RWPE1 (cell line): ENCODE measurements at regions not wholly inside any gene's neighbourhood (a gene's known extent, or its start where the extent isn't known, plus 50 kb on each side); places are given as distances from the start of the nearest gene placed in this dataset.
"Not testable (repeated sequence)": the region's sequence is repeated elsewhere in the genome, so short reads cannot be mapped to it uniquely, and the experiment has no call there.

Experiments used
- CTCF ChIA-PET: fragments of 350-600 bp; sonication (Branson Sonifier 250); formaldehyde crosslinking; extraction: SDS; loops from one replicate; lab custom pipeline; 2021; lab: Yijun Ruan, JAX
- POLR2A ChIA-PET: fragments of 400-600 bp; formaldehyde crosslinking; extraction: SDS; loops from one replicate; lab custom pipeline; 2020; ENCODE audit warnings: antibody characterized with exemption; ENCODE audit not compliant: low non-redundant PET; lab: Yijun Ruan, JAX
- DNase-seq: peaks from one replicate; pipeline ENCODE4 v3.0.0; 2012; ENCODE audit warnings: low spot score
- H3K27ac ChIP-seq: fragments of 450-650 bp; 2 replicates; pipeline ENCODE4 v1.5.1; 2017
- CTCF ChIP-seq: fragments of 450-650 bp; conservative IDR thresholded peaks from 2 replicates; pipeline ENCODE4 v1.5.1; 2017; ENCODE audit warnings: low read depth, mild to moderate bottlenecking

GRCh38 chr5:159581502-159582249 is 251.4 kb upstream of the IL12B start:
- peak; percentile 93 for DNase-seq
- ChIA-PET CTCF (interaction anchor here (0.6 to 1.6 kb wide), 7 partner anchors 10 to 406 kb away, joined by 3 to 8 read pairs (median 3); no protein-coding TSS in a partner anchor), POLR2A (no interaction called here)
- no peak overlapping the region for H3K27ac ChIP-seq
- no peak for TF ChIP-seq CTCF

DNA sequence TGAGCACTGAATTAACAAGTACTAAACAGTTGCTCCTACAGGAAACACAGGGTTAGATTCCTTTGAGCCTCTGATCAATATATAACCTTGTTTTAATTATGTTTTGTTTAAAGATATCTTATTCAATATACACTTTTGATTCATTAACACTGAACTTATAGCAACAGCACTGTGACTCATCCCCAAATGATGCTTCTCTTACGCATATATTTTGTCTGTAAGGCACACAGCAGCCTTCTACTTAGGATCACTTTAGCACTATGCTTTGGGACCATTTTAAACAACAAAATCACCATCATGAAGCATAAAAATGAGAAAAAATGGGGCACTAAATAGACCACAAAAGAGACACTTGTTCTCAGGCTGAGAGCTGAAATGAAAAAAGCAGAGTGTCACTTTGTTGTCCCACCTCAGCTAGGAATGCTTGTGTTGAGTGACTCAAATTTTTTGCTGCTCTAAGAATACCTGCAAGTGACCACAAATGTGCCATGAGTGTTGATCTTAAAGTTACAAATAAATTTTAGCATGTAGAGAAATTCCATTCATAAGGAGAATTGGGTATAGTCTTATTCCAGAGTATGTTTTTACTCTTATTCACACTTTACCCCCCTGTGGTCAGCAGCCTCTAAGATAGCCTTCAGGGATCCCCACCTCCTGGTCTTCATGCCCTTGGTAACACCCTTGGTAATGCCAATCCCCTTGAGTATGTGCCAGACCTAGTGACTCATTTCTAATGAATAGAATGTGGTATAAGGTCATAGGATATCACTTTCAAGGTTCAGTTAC is 252.7 kb upstream of the IL12B start:
- TF ChIP-seq CTCF, result no peak
- peak; percentile 46 for DNase-seq
- CTCF ChIA-PET, result interaction anchor here (0.6 to 1.2 kb wide), 2 partner anchors 79 to 404 kb away, joined by 3 to 4 read pairs; no protein-coding TSS in a partner anchor
- POLR2A ChIA-PET, result no interaction called here
- H3K27ac ChIP-seq, result no peak overlapping the region

DNA sequence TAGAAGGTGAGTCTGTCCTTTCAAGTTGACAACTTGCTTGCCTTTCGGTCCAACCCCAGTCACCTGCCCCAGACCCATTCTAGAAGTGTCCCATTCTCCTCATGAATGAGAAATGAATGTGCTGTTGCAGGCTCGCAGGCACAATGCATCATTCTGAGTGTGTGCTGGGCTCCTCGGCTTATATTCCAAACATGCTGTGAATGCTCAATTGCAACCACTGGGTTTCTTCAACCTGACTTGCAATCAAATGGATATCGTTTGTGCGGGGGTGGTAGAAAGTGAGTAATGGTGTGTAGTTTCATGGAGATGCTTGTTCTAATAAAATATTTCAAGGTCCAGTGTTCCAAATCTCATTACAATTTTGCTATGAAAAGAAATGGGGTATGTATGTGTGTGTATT is 256.6 kb upstream of the IL12B start:
- no peak for DNase-seq
- TF ChIP-seq CTCF, result no peak
- ChIA-PET POLR2A (no interaction called here), CTCF (no interaction called here)
- H3K27ac ChIP-seq, result no peak overlapping the region

DNA sequence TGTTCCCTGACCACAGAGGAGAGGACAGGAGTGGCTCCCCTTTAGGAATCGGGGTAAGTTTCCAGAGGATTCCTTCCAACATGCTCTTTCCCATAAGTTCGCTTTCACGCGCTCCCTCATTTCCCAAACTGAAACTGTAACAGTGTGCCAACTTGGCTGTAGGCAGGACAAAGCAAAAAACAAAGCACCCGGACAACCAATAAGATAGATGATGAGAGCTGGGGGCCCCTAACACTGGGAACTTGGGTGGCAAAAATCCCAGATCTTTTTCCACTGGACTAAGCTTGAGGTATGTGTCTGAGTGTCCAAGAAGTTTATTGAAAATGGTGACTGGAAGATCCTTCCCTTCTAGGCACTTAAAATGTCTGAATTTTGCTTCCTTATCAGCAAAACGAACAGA is 258.7 kb upstream of the IL12B start:
- POLR2A ChIA-PET, result no interaction called here
- no peak for TF ChIP-seq CTCF
- no peak overlapping the region for H3K27ac ChIP-seq
- CTCF ChIA-PET, result no interaction called here
- DNase-seq, result no peak

DNA sequence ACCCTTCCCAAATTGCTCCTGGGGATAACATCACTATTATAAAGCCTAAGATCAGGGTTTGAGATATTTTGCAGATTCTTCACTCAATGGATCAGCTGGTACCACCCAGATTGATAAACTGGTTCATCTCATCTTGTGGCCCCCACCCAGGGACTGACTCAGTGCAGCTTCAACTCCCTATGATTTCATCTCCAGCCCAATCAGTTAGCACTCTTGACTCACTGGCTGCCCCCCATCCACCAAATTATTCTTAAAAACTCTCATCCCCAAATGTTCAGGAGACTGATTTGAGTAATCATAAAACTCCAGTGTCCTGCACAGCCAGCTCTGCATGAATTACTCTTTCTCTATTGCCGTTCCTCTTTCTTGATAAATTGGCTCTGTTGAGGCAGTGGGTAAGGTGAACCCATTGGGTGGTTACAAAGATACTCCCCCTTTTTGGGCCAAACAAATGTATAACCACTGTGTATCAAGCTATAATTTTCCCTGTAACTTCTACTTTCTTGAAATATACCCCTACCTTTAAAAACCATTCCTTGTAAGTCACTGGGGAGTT is 263.3 kb upstream of the IL12B start:
- ChIA-PET CTCF (interaction anchor here (0.6 kb wide), 1 partner anchor 12 kb away, joined by 3 read pairs; no protein-coding TSS in a partner anchor), POLR2A (no interaction called here)
- no peak for DNase-seq
- H3K27ac ChIP-seq, result no peak overlapping the region
- TF ChIP-seq CTCF, result no peak

GRCh38 chr5:159595561-159595960 is 265.3 kb upstream of the IL12B start:
- POLR2A ChIA-PET, DNase-seq, H3K27ac ChIP-seq: not testable (repeated sequence)
- CTCF ChIA-PET, result interaction anchor here (0.6 kb wide), 2 partner anchors 78 to 426 kb away, joined by 5 to 6 read pairs; no protein-coding TSS in a partner anchor
